Adrenal gland (tissue), 5 donors: ENCODE measurements at regions not wholly inside any gene's neighbourhood (a gene's known extent, or its start where the extent isn't known, plus 50 kb on each side); places are given as distances from the start of the nearest gene placed in this dataset.

Experiments
- POLR2A ChIP-seq, 2 donors: fragments of 450-650 bp; IDR thresholded peaks; one replicate each; pipeline ENCODE4 v1.6.1; 2017; ENCODE audit warnings: antibody characterized with exemption in 2 of 2, mild to moderate bottlenecking in 2 of 2, moderate library complexity in 1 of 2
- TF ChIP-seq, protein P1 (sequence below), 6 experiments: fragments of 450-650 bp in 4 of 6; fragments of 200-600 bp in 2 of 6; sonication (generic) in 1 of 6; IDR thresholded peaks; 1 replicate in 5 of 6; 2 replicates in 1 of 6; pipeline versions ENCODE4 v1.5.1 to v1.8.0; 2016 to 2021; ENCODE audit warnings: antibody characterized with exemption in 6 of 6, mild to moderate bottlenecking in 2 of 6, moderate library complexity in 1 of 6
- donor health status: DM: no; HTN: no; CAD: no.

DNA sequence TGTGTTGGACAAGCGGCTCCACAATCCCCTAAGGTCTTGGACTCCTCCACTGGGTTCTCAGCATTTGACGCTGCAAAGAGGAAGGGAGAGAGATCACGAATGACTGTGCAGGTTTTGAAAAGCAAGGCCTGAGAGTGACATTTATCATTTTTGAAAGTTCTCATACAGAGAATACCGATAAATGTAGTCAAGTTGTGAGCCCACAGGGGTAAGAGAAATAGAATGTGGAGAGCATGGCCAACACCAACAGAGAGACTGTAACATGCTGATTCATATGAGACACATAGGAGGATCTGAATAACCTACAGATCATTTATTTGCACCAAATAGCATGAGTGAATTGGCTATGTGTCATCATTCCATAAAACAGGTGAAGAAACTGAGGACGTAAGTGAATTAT lies 230.5 kb upstream of the MBL2 start:
- TF ChIP-seq, protein P1, sequence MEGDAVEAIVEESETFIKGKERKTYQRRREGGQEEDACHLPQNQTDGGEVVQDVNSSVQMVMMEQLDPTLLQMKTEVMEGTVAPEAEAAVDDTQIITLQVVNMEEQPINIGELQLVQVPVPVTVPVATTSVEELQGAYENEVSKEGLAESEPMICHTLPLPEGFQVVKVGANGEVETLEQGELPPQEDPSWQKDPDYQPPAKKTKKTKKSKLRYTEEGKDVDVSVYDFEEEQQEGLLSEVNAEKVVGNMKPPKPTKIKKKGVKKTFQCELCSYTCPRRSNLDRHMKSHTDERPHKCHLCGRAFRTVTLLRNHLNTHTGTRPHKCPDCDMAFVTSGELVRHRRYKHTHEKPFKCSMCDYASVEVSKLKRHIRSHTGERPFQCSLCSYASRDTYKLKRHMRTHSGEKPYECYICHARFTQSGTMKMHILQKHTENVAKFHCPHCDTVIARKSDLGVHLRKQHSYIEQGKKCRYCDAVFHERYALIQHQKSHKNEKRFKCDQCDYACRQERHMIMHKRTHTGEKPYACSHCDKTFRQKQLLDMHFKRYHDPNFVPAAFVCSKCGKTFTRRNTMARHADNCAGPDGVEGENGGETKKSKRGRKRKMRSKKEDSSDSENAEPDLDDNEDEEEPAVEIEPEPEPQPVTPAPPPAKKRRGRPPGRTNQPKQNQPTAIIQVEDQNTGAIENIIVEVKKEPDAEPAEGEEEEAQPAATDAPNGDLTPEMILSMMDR (IDR thresholded peaks at IDR 0.05) = no peak
- TF ChIP-seq POLR2A (IDR thresholded peaks at IDR 0.05) = no peak
